K562 (cell line): ENCODE measurements at regions not wholly inside any gene's neighbourhood (a gene's known extent, or its start where the extent isn't known, plus 50 kb on each side); places are given as distances from the start of the nearest gene placed in this dataset.
A peak's percentile ranks its signal among the peaks of the same experiment; 100 is the strongest.

Experiments used
- ATF7 ChIP-seq: fragments of 450-650 bp; IDR thresholded peaks from 2 replicates; pipeline ENCODE4 v1.7.1; 2014; ENCODE audit warnings: mild to moderate bottlenecking, moderate library complexity
- BRF1 ChIP-seq: IDR thresholded peaks from 3 replicates; pipeline ENCODE4 v1.6.1; 2011; ENCODE audit warnings: borderline replicate concordance, mild to moderate bottlenecking; ENCODE audit not compliant: insufficient read length; ENCODE audit errors: extremely low read depth
- CBFB ChIP-seq: sonication (generic); formaldehyde crosslinking; IDR thresholded peaks from 2 replicates; pipeline ENCODE4 v1.4.0; 2020; ENCODE audit warnings: mild to moderate bottlenecking, missing genetic modification reagents
- CC2D1A ChIP-seq: fragments of 450-650 bp; IDR thresholded peaks from 2 replicates; pipeline ENCODE4 v1.6.1; 2017; ENCODE audit warnings: mild to moderate bottlenecking
- E2F4 ChIP-seq: sonication (generic); formaldehyde crosslinking; IDR thresholded peaks from 2 replicates; pipeline ENCODE4 v1.8.0; 2022; ENCODE audit warnings: mild to moderate bottlenecking, low read depth, missing genetic modification reagents
- HDAC8 ChIP-seq: fragments of 450-650 bp; IDR thresholded peaks from 2 replicates; pipeline ENCODE4 v1.6.1; 2016; ENCODE audit warnings: mild to moderate bottlenecking, missing genetic modification characterization, moderate library complexity, missing compliant biosample characterization
- KAT7 ChIP-seq: sonication (generic); formaldehyde crosslinking; IDR thresholded peaks from 2 replicates; pipeline ENCODE4 v1.8.0; 2022; ENCODE audit warnings: missing genetic modification reagents, mild to moderate bottlenecking, borderline replicate concordance
- MAZ ChIP-seq, 2 experiments: fragments of 450-650 bp in 1 of 2; sonication (generic) in 1 of 2; formaldehyde crosslinking; IDR thresholded peaks in 1 of 2; conservative IDR thresholded peaks in 1 of 2; 2 replicates each; pipeline versions ENCODE4 v1.4.0 to v1.5.0; 2020; ENCODE audit warnings: mild to moderate bottlenecking in 1 of 2, missing genetic modification reagents in 1 of 2
- RBM39 ChIP-seq: fragments of 200-400 bp; formaldehyde crosslinking; optimal IDR thresholded peaks from 2 replicates; pipeline ENCODE3; 2018; ENCODE audit warnings: low read depth, low read length
- SMARCC2 ChIP-seq: fragments of 450-650 bp; IDR thresholded peaks from 2 replicates; pipeline ENCODE4 v1.6.1; 2017; ENCODE audit warnings: antibody characterized with exemption, moderate library complexity, mild to moderate bottlenecking, low read depth
- SOX6 ChIP-seq: fragments of 450-650 bp; IDR thresholded peaks from 2 replicates; pipeline ENCODE4 v1.6.1; 2014; ENCODE audit warnings: mild to moderate bottlenecking
- SP1 ChIP-seq: sonication (generic); formaldehyde crosslinking; IDR thresholded peaks from 2 replicates; pipeline ENCODE4 v1.8.1; 2022; ENCODE audit warnings: mild to moderate bottlenecking, missing genetic modification reagents
- SREBF2 ChIP-seq: sonication (generic); formaldehyde crosslinking; IDR thresholded peaks from 2 replicates; pipeline ENCODE4 v1.4.0; 2020; ENCODE audit warnings: mild to moderate bottlenecking, missing genetic modification reagents
- SRSF3 ChIP-seq: fragments of 200-400 bp; formaldehyde crosslinking; IDR thresholded peaks from 2 replicates; pipeline ENCODE4 v1.6.1; 2016; ENCODE audit warnings: mild to moderate bottlenecking, low read length, moderate library complexity; ENCODE audit not compliant: insufficient read depth
- TAF7 ChIP-seq: fragments of 450-650 bp; IDR thresholded peaks from 2 replicates; pipeline ENCODE4 v1.6.1; 2016; ENCODE audit warnings: missing genetic modification characterization, missing compliant biosample characterization
- TCF7L2 ChIP-seq: fragments of 150-350 bp; IDR thresholded peaks from 2 replicates; pipeline ENCODE4 v1.6.1; 2016; ENCODE audit warnings: low read depth, mild to moderate bottlenecking, low read length, moderate library complexity
- ZFPM2 ChIP-seq: fragments of 250-450 bp; sonication (Bioruptor Pico); IDR thresholded peaks from 2 replicates; pipeline ENCODE4 v1.5.1; 2022; ENCODE audit warnings: mild to moderate bottlenecking
- ZNF143 ChIP-seq: sonication (generic); formaldehyde crosslinking; IDR thresholded peaks from 2 replicates; pipeline ENCODE4 v1.9.0; 2022; ENCODE audit warnings: mild to moderate bottlenecking, missing genetic modification reagents
- ZNF175 ChIP-seq: fragments of 200-800 bp; sonication (Bioruptor generic); IDR thresholded peaks from 2 replicates; pipeline ENCODE4 v1.6.1; 2016; ENCODE audit warnings: low read depth, mild to moderate bottlenecking, missing genetic modification characterization, missing compliant biosample characterization
- ZNF77 ChIP-seq: fragments of 250-450 bp; sonication (Bioruptor Pico); IDR thresholded peaks from 2 replicates; pipeline ENCODE4 v1.5.0; 2020
- TF ChIP-seq, protein P1 (sequence below), 2 experiments: IDR thresholded peaks; 2 replicates each; pipeline ENCODE4 v1.6.1; 2011; ENCODE audit warnings: borderline replicate concordance in 1 of 2, control low read depth in 1 of 2, low read depth in 1 of 2, low read length in 1 of 2, mild to moderate bottlenecking in 1 of 2, mixed read lengths in 1 of 2, moderate library complexity in 1 of 2; ENCODE audit not compliant: insufficient read depth in 1 of 2, insufficient read length in 1 of 2, poor library complexity in 1 of 2, severe bottlenecking in 1 of 2; ENCODE audit errors: extremely low read depth in 1 of 2
- TF ChIP-seq, protein P2 (sequence below): fragments of 250-450 bp; sonication (Bioruptor Pico); IDR thresholded peaks from 2 replicates; pipeline ENCODE4 v1.5.0; 2021; ENCODE audit warnings: mild to moderate bottlenecking, borderline replicate concordance
- TF ChIP-seq, protein P3 (sequence below): fragments of 250-450 bp; sonication (Bioruptor Pico); IDR thresholded peaks from 2 replicates; pipeline ENCODE4 v1.8.0; 2022; ENCODE audit warnings: moderate library complexity, mild to moderate bottlenecking, inconsistent platforms

GRCh38 chr16:79972053-79972704 lies 371.6 kb upstream of the MAF start (continued):
- TF ChIP-seq E2F4 (CRISPR knock-in tag) (no peak), TCF7L2 (no peak), ZFPM2 (CRISPR knock-in tag) (0 out of 2 replicates have a peak, but pooled peaks have one; percentile 35), SOX6 (peak; percentile 53), ZNF175 (CRISPR knock-in tag) (0 out of 2 replicates have a peak, but pooled peaks have one; percentile 10), CBFB (CRISPR knock-in tag) (no peak), HDAC8 (tag) (peak; percentile 79; the same call in 1 of the 2 replicates), KAT7 (CRISPR knock-in tag) (no peak), MAZ (CRISPR knock-in tag; conservative IDR thresholded peaks at IDR 0.05 in 1 of 2, IDR thresholded peaks at IDR 0.05 in 1 of 2) (peak; percentile 24 to 63; a peak in 1 of 4 replicates), SMARCC2 (0 out of 2 replicates have a peak, but pooled peaks have one; percentile 14), SRSF3 (no peak), SP1 (CRISPR knock-in tag) (no peak), SREBF2 (no peak), ZNF77 (CRISPR knock-in tag) (no peak), CC2D1A (no peak), BRF1 (no peak), ATF7 (peak; percentile 53; the same call in 1 of the 2 replicates), RBM39 (peak; percentile 72), ZNF143 (CRISPR knock-in tag) (no peak), TAF7 (peak; percentile 36; the same call in 1 of the 2 replicates)
- TF ChIP-seq, protein P1, sequence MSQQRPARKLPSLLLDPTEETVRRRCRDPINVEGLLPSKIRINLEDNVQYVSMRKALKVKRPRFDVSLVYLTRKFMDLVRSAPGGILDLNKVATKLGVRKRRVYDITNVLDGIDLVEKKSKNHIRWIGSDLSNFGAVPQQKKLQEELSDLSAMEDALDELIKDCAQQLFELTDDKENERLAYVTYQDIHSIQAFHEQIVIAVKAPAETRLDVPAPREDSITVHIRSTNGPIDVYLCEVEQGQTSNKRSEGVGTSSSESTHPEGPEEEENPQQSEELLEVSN (IDR thresholded peaks at IDR 0.05; ENCODE audit: borderline replicate concordance in 1 of 2, extremely low read depth in 1 of 2, insufficient read depth in 1 of 2, insufficient read length in 1 of 2, low read depth in 1 of 2, low read length in 1 of 2, poor library complexity in 1 of 2, severe bottlenecking in 1 of 2): peak; percentile 13 to 38
- TF ChIP-seq, protein P2, sequence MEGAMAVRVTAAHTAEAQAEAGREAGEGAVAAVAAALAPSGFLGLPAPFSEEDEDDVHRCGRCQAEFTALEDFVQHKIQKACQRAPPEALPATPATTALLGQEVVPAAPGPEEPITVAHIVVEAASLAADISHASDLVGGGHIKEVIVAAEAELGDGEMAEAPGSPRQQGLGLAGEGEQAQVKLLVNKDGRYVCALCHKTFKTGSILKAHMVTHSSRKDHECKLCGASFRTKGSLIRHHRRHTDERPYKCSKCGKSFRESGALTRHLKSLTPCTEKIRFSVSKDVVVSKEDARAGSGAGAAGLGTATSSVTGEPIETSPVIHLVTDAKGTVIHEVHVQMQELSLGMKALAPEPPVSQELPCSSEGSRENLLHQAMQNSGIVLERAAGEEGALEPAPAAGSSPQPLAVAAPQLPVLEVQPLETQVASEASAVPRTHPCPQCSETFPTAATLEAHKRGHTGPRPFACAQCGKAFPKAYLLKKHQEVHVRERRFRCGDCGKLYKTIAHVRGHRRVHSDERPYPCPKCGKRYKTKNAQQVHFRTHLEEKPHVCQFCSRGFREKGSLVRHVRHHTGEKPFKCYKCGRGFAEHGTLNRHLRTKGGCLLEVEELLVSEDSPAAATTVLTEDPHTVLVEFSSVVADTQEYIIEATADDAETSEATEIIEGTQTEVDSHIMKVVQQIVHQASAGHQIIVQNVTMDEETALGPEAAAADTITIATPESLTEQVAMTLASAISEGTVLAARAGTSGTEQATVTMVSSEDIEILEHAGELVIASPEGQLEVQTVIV (CRISPR knock-in tag): peak; percentile 74; the same call in 1 of the 2 replicates
- TF ChIP-seq, protein P3, sequence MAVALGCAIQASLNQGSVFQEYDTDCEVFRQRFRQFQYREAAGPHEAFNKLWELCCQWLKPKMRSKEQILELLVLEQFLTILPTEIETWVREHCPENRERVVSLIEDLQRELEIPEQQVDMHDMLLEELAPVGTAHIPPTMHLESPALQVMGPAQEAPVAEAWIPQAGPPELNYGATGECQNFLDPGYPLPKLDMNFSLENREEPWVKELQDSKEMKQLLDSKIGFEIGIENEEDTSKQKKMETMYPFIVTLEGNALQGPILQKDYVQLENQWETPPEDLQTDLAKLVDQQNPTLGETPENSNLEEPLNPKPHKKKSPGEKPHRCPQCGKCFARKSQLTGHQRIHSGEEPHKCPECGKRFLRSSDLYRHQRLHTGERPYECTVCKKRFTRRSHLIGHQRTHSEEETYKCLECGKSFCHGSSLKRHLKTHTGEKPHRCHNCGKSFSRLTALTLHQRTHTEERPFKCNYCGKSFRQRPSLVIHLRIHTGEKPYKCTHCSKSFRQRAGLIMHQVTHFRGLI: peak; percentile 30; the same call in 1 of the 2 replicates
